Hepatocyte (in vitro differentiated cells): ENCODE measurements at regions not wholly inside any gene's neighbourhood (a gene's known extent, or its start where the extent isn't known, plus 50 kb on each side); places are given as distances from the start of the nearest gene placed in this dataset.
A peak's percentile ranks its signal among the peaks of the same experiment; 100 is the strongest.

ENCODE experiments used
- DNase-seq: peaks from one replicate; pipeline ENCODE4 v3.0.0-alpha.2; 2016; ENCODE audit warnings: low spot score
- H2AFZ ChIP-seq: fragments of 200-600 bp; sonication (generic); 2 replicates; pipeline ENCODE4 v1.6.0; 2016; ENCODE audit warnings: antibody characterized with exemption, mild to moderate bottlenecking
- H3K27ac ChIP-seq: fragments of 200-600 bp; sonication (generic); 2 replicates; pipeline ENCODE4 v1.5.1; 2016; ENCODE audit warnings: mild to moderate bottlenecking
- H3K27me3 ChIP-seq: fragments of 200-600 bp; sonication (generic); 2 replicates; pipeline ENCODE4 v1.6.1; 2016
- H3K36me3 ChIP-seq: fragments of 200-600 bp; sonication (generic); replicated peaks from 2 replicates; pipeline ENCODE4 v1.5.1; 2016; ENCODE audit warnings: low read depth; ENCODE audit not compliant: insufficient read depth
- H3K4me1 ChIP-seq: fragments of 200-600 bp; sonication (generic); 2 replicates; pipeline ENCODE4 v1.5.1; 2016; ENCODE audit warnings: mild to moderate bottlenecking, moderate library complexity; ENCODE audit not compliant: insufficient read depth
- H3K4me2 ChIP-seq: fragments of 200-600 bp; sonication (generic); 2 replicates; pipeline ENCODE4 v1.6.0; 2016
- H3K4me3 ChIP-seq: fragments of 200-600 bp; sonication (generic); 2 replicates; pipeline ENCODE4 v1.5.1; 2016; ENCODE audit warnings: mild to moderate bottlenecking
- H3K79me2 ChIP-seq: fragments of 200-600 bp; sonication (generic); 2 replicates; pipeline ENCODE4 v1.6.0; 2017; ENCODE audit warnings: mild to moderate bottlenecking
- H3K9me2 ChIP-seq: fragments of 200-600 bp; sonication (generic); replicated peaks from 2 replicates; pipeline ENCODE4 v1.6.0; 2017; ENCODE audit warnings: mild to moderate bottlenecking; ENCODE audit not compliant: insufficient read depth
- H3K9me3 ChIP-seq: fragments of 200-600 bp; sonication (generic); 2 replicates; pipeline ENCODE4 v1.5.1; 2016; ENCODE audit warnings: low read depth, mild to moderate bottlenecking
- H4K20me1 ChIP-seq: fragments of 200-600 bp; sonication (generic); 2 replicates; pipeline ENCODE4 v1.6.0; 2016; ENCODE audit warnings: mild to moderate bottlenecking; ENCODE audit not compliant: insufficient read depth, poor library complexity, severe bottlenecking
- CTCF ChIP-seq: fragments of 200-600 bp; sonication (generic); IDR thresholded peaks from 2 replicates; pipeline ENCODE4 v1.5.1; 2016; ENCODE audit warnings: antibody characterized with exemption, mild to moderate bottlenecking; ENCODE audit not compliant: poor library complexity
- EZH2 ChIP-seq: fragments of 200-600 bp; sonication (generic); IDR thresholded peaks from 2 replicates; pipeline ENCODE4 v1.6.1; 2016; ENCODE audit warnings: antibody characterized with exemption, mild to moderate bottlenecking, borderline replicate concordance
- EZH2phosphoT487 ChIP-seq: fragments of 200-600 bp; sonication (generic); IDR thresholded peaks from one replicate; pipeline ENCODE4 v1.6.1; 2018; ENCODE audit warnings: antibody characterized with exemption, mild to moderate bottlenecking, low read depth, moderate library complexity; ENCODE audit not compliant: unreplicated experiment, severe bottlenecking
- WGBS: methylation state at CpG from one replicate; pipeline ENCODE4 v1.1.6; 2016; ENCODE audit warnings: low lambda C conversion rate; ENCODE audit errors: missing lambda C conversion rate; 5-methylcytosine and 5-hydroxymethylcytosine counted together

- no peak overlapping the region for H2AFZ ChIP-seq
- no peaks in the 10 kb centered on the region for H3K9me3 ChIP-seq
- 49% methylated on average over 2 of the region's 2 CpGs for WGBS
- H3K27me3 ChIP-seq = no peaks in the 10 kb centered on the region
- no peak overlapping the region for H3K4me2 ChIP-seq
- H3K36me3 ChIP-seq = no peaks in the 10 kb centered on the region
- no peak overlapping the region for H3K4me3 ChIP-seq
- H4K20me1 ChIP-seq = no peaks in the 10 kb centered on the region
- H3K4me1 ChIP-seq = peaks cover 12% of the 10 kb centered on the region
- H3K9me2 ChIP-seq = no peaks in the 10 kb centered on the region
- no peak for DNase-seq
- no peaks in the 10 kb centered on the region for H3K79me2 ChIP-seq
- peak; percentile 16 for TF ChIP-seq CTCF
- TF ChIP-seq EZH2 = no peak
- H3K27ac ChIP-seq = no peak overlapping the region
Measured at GRCh38 chr3:66748175-66748876, 247.5 kb upstream of the LRIG1 start.

GRCh38 chr3:66751842-66752241, 246.3 kb upstream of the KBTBD8 start:
- 84% methylated on average over 3 of the region's 3 CpGs for WGBS
- Histone ChIP-seq H4K20me1 (no peaks in the 10 kb centered on the region), H3K27ac (no peak overlapping the region), H2AFZ (no peak overlapping the region), H3K9me2 (no peaks in the 10 kb centered on the region), H3K79me2 (no peaks in the 10 kb centered on the region), H3K4me1 (peaks cover 12% of the 10 kb centered on the region), H3K36me3 (no peaks in the 10 kb centered on the region), H3K27me3 (no peaks in the 10 kb centered on the region), H3K4me3 (no peak overlapping the region), H3K9me3 (no peaks in the 10 kb centered on the region), H3K4me2 (no peak overlapping the region)
- TF ChIP-seq CTCF (no peak), EZH2 (no peak), EZH2phosphoT487 (no peak)
- DNase-seq = no peak

- Histone ChIP-seq H3K79me2 (no peaks in the 10 kb centered on the region), H3K9me3 (no peaks in the 10 kb centered on the region), H3K4me2 (no peak overlapping the region), H3K4me3 (no peak overlapping the region), H3K36me3 (no peaks in the 10 kb centered on the region), H2AFZ (no peak overlapping the region), H3K27me3 (no peaks in the 10 kb centered on the region), H3K4me1 (peaks cover 2% of the 10 kb centered on the region), H4K20me1 (no peaks in the 10 kb centered on the region), H3K27ac (no peak overlapping the region), H3K9me2 (no peaks in the 10 kb centered on the region)
- DNase-seq = no peak
- TF ChIP-seq CTCF (no peak), EZH2phosphoT487 (no peak), EZH2 (no peak)
Measured at GRCh38 chr3:66753670-66754069, 244.4 kb upstream of the KBTBD8 start.

- no peaks in the 10 kb centered on the region for H3K27me3 ChIP-seq
- no peak for TF ChIP-seq EZH2phosphoT487
- no peak for TF ChIP-seq EZH2
- TF ChIP-seq CTCF = no peak
- H2AFZ ChIP-seq = no peak overlapping the region
- no peaks in the 10 kb centered on the region for H4K20me1 ChIP-seq
- WGBS = 95% methylated on average over 7 of the region's 7 CpGs
- H3K27ac ChIP-seq = no peak overlapping the region
- H3K4me2 ChIP-seq = no peak overlapping the region
- H3K9me3 ChIP-seq = no peaks in the 10 kb centered on the region
- H3K4me1 ChIP-seq = no peaks in the 10 kb centered on the region
- H3K36me3 ChIP-seq = no peaks in the 10 kb centered on the region
- H3K79me2 ChIP-seq = no peaks in the 10 kb centered on the region
- no peak overlapping the region for H3K4me3 ChIP-seq
- DNase-seq = no peak
- H3K9me2 ChIP-seq = no peaks in the 10 kb centered on the region
Measured at GRCh38 chr3:66754613-66755012, 243.5 kb upstream of the KBTBD8 start.
